ENCODE measurements at regions not wholly inside any gene's neighbourhood (a gene's known extent, or its start where the extent isn't known, plus 50 kb on each side); places are given as distances from the start of the nearest gene placed in this dataset.

DNA sequence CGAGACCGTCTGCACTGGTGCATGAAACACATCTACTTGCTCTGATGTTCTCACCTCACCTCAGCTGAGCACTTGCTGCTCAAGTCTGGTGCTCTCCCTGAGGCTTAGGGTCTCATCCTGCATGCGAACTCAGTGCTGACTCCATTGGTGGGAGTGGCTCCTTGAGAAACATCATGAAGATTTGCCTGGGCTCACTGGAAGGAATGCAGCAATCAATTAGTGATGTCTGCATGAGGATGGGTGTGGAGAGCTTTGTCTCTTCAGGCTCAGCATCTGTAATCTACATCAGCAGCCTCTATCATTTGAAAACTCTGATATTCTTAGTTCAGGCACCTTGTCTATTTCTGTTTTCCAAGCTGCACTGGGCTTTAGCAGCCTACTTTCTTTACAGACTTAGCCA is 204.4 kb downstream of the IRF8 start:
- H3K4me1 Mint-ChIP-seq: no peaks in the 10 kb centered on the region
- peaks cover 4% of the 10 kb centered on the region for H3K9me3 Mint-ChIP-seq
- ATAC-seq (ENCODE audit: low read depth) (no peak), DNase-seq (ENCODE audit: low spot score in 2 of 2) (no peak)
- no peak overlapping the region for H3K27ac Mint-ChIP-seq
- H3K4me3 Mint-ChIP-seq: no peak overlapping the region
- peaks cover 5% of the 10 kb centered on the region for H3K27me3 Mint-ChIP-seq
- H3K36me3 Mint-ChIP-seq: no peaks in the 10 kb centered on the region

GRCh38 chr16:86104537-86105048 is 205.6 kb downstream of the IRF8 start:
- DNase-seq (ENCODE audit: low spot score in 2 of 2) (no peak), ATAC-seq (ENCODE audit: low read depth) (no peak)
- peaks cover 5% of the 10 kb centered on the region for H3K27me3 Mint-ChIP-seq
- H3K9me3 Mint-ChIP-seq: peaks cover 4% of the 10 kb centered on the region
- no peak overlapping the region for H3K4me3 Mint-ChIP-seq
- no peak overlapping the region for H3K27ac Mint-ChIP-seq
- no peaks in the 10 kb centered on the region for H3K4me1 Mint-ChIP-seq
- H3K36me3 Mint-ChIP-seq: no peaks in the 10 kb centered on the region

DNA sequence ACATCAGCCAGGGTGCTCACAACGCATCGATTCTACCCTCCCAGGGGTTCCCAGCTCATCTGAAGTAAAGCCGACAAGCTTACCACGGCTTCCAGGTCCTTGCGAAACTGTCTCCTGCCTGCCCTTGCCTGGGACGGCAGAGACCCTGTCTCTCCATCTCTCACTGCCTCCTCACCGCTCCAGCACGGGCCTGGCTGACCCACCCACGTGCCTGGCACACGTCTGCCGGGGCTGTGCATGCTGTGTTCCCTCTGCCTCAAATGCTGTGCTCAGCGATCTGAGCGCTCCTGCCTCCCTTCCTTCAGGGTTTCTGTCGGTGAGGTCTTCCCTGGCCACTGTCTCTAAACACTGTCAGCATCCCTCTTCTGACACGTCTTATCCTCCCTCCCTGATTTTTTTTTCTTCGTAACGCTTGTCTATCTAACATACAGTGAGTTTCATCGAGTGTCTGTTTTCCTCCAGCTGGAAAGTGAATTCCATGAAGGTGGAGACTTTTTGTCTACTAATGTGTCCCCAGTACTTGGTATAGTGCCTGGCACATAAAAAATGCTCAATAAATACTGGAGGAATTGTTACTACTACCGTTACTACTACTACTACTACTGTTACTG is 208.4 kb downstream of the IRF8 start:
- peaks cover 1% of the 10 kb centered on the region for H3K9me3 Mint-ChIP-seq
- ATAC-seq (ENCODE audit: low read depth) (no peak), DNase-seq (ENCODE audit: low spot score in 2 of 2) (no peak)
- H3K4me1 Mint-ChIP-seq: no peaks in the 10 kb centered on the region
- H3K36me3 Mint-ChIP-seq: no peaks in the 10 kb centered on the region
- H3K4me3 Mint-ChIP-seq: no peak overlapping the region
- H3K27me3 Mint-ChIP-seq: peaks cover 1% of the 10 kb centered on the region
- H3K27ac Mint-ChIP-seq: no peak overlapping the region

DNA sequence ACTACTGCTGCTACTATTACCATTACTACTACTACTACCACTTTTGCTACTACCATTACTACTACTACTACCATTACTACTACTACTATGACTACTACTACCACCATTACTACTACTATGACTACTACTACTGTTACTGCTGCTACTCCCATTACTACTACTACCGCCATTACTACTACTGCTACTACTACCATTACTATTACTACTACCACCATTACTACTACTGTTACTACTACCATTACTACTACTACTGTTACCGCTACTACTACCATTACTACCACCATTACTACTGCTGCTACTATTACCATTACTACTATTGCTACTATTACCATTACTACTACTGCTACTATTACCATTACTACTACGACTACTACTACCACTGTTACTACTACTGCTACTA is 209.1 kb downstream of the IRF8 start:
- Mint-ChIP-seq H3K4me1 (no peaks in the 10 kb centered on the region), H3K36me3 (no peaks in the 10 kb centered on the region), H3K4me3 (no peak overlapping the region), H3K9me3 (no peaks in the 10 kb centered on the region), H3K27me3 (peaks cover 3% of the 10 kb centered on the region), H3K27ac (no peak overlapping the region)
- DNase-seq (ENCODE audit: low spot score in 2 of 2) (no peak), ATAC-seq (ENCODE audit: low read depth) (no peak)

- H3K4me1 Mint-ChIP-seq: no peaks in the 10 kb centered on the region
Observed at GRCh38 chr16:86110134-86110533, 211.2 kb downstream of the IRF8 start.

DNA sequence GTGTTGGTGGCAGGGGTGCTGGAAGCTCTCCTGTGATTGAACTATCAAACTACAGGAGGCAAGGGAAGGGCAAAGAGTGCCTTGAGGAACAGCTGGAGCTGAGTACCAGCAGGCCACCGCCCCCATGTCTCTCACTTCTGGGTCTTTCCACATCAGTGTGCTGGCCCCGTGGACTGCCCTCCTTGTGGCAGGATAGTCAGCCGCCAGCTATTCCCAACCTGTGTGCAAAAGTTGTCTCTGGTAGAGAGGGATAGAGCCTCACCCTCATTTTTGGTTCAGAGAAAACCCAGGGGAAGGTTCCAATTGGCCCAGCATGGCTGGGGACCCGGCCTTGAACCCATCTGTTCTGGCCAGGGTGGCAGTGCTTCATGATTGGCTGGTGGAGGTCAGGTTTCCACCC is 211.8 kb downstream of the IRF8 start:
- no peaks in the 10 kb centered on the region for H3K36me3 Mint-ChIP-seq
- no peak overlapping the region for H3K27ac Mint-ChIP-seq
- no peak for DNase-seq (ENCODE audit: low spot score in 2 of 2)
- H3K4me1 Mint-ChIP-seq: no peaks in the 10 kb centered on the region
- no peak overlapping the region for H3K4me3 Mint-ChIP-seq
- peaks cover 8% of the 10 kb centered on the region for H3K27me3 Mint-ChIP-seq
- ATAC-seq (ENCODE audit: low read depth): no peak
- H3K9me3 Mint-ChIP-seq: no peaks in the 10 kb centered on the region

More at GRCh38 chr16:86110134-86110533, 211.2 kb downstream of the IRF8 start:
- H3K36me3 Mint-ChIP-seq: no peaks in the 10 kb centered on the region
- DNase-seq (ENCODE audit: low spot score in 2 of 2) (no peak), ATAC-seq (ENCODE audit: low read depth) (no peak)
- H3K9me3 Mint-ChIP-seq: no peaks in the 10 kb centered on the region
- H3K4me3 Mint-ChIP-seq: no peak overlapping the region
- no peak overlapping the region for H3K27ac Mint-ChIP-seq
- peaks cover 7% of the 10 kb centered on the region for H3K27me3 Mint-ChIP-seq

DNA sequence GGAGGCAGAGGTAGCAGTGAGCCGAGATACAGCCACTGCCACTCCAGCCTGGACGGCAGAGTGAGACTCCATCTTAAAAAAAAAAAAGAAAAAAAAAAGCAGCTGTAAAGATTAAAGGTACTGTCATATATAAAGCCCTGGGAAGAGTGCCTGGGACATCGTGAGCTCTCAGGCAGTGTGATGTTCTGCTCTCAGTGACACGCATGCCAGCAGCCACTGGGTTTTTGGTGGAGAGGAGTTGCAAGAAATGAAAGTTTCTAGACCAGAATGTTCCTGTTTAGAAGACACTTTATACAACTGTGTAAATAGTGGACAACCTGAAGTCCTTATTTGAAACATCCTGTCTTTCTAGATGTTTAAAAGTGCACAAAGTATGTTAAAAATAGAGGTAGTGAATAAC is 213.2 kb downstream of the IRF8 start:
- peaks cover 12% of the 10 kb centered on the region for H3K27me3 Mint-ChIP-seq
- H3K27ac Mint-ChIP-seq: no peak overlapping the region
- H3K4me1 Mint-ChIP-seq: no peaks in the 10 kb centered on the region
- H3K9me3 Mint-ChIP-seq: no peaks in the 10 kb centered on the region
- DNase-seq (ENCODE audit: low spot score in 2 of 2) (no peak), ATAC-seq (ENCODE audit: low read depth) (no peak)
- no peak overlapping the region for H3K4me3 Mint-ChIP-seq
- no peaks in the 10 kb centered on the region for H3K36me3 Mint-ChIP-seq

- DNase-seq (ENCODE audit: low spot score in 2 of 2) (no peak), ATAC-seq (ENCODE audit: low read depth) (no peak)
- Mint-ChIP-seq H3K4me3 (no peak overlapping the region), H3K27me3 (peaks cover 27% of the 10 kb centered on the region), H3K27ac (no peak overlapping the region), H3K4me1 (peaks cover 3% of the 10 kb centered on the region), H3K9me3 (no peaks in the 10 kb centered on the region), H3K36me3 (no peaks in the 10 kb centered on the region)
Observed at GRCh38 chr16:86117235-86117634, 218.3 kb downstream of the IRF8 start.

GRCh38 chr16:86117756-86118155 is 218.8 kb downstream of the IRF8 start:
- Mint-ChIP-seq H3K9me3 (no peaks in the 10 kb centered on the region), H3K36me3 (no peaks in the 10 kb centered on the region), H3K27me3 (peaks cover 26% of the 10 kb centered on the region), H3K27ac (no peak overlapping the region), H3K4me1 (peaks cover 3% of the 10 kb centered on the region), H3K4me3 (no peak overlapping the region)
- ATAC-seq (ENCODE audit: low read depth) (no peak), DNase-seq (ENCODE audit: low spot score in 2 of 2) (no peak)

DNA sequence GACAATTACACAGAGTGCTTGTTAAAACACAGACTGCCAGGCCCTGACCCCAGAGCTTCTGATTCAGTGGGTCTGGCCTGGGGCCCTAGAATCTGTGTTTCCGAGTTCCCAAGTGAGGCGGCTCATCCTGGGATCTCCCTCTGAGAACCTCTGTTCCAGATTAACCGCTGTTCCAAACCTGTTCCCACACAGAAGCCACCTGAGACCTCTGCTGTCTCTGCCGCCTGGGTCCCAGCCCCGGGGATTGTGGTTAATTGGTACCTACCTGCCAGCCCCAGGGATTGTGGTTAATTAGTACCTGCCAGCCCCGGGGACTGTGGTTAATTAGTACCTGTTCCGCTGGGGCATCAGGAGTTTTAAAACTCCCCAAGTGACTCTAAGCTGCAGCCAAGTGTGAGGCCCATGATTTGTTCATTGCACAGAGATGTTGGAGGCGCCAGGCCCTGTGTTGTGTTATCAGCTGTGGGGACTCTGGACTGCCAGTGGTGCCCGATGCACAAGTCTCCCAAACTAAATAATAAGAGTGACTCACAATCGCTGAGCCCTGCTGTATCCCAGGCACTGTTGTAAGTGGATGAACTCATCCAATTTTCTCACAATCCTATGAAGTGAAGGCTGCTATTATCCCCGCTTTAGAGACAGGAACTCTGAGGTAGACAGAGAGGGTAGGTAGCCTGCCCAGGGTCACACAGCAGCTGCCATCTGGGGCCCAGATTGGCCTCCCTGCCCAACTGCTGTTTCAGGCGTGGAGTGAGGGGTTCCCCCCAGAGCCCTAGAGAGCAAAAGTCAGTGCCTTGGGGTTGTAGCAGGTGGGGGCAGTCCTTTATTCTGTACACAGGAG is 219.7 kb downstream of the IRF8 start:
- no peak overlapping the region for H3K4me3 Mint-ChIP-seq
- no peak for DNase-seq (ENCODE audit: low spot score in 2 of 2)
- ATAC-seq (ENCODE audit: low read depth): no peak
- H3K4me1 Mint-ChIP-seq: peaks cover 3% of the 10 kb centered on the region
- H3K27ac Mint-ChIP-seq: no peak overlapping the region
- H3K36me3 Mint-ChIP-seq: no peaks in the 10 kb centered on the region
- H3K9me3 Mint-ChIP-seq: no peaks in the 10 kb centered on the region
- H3K27me3 Mint-ChIP-seq: peaks cover 26% of the 10 kb centered on the region

- Mint-ChIP-seq H3K4me3 (no peak overlapping the region), H3K27me3 (peaks cover 21% of the 10 kb centered on the region), H3K36me3 (no peaks in the 10 kb centered on the region), H3K27ac (no peak overlapping the region), H3K4me1 (peaks cover 3% of the 10 kb centered on the region), H3K9me3 (no peaks in the 10 kb centered on the region)
- no peak for DNase-seq (ENCODE audit: low spot score in 2 of 2)
- no peak for ATAC-seq (ENCODE audit: low read depth)
Observed at GRCh38 chr16:86120201-86121192, 221.5 kb downstream of the IRF8 start.

DNA sequence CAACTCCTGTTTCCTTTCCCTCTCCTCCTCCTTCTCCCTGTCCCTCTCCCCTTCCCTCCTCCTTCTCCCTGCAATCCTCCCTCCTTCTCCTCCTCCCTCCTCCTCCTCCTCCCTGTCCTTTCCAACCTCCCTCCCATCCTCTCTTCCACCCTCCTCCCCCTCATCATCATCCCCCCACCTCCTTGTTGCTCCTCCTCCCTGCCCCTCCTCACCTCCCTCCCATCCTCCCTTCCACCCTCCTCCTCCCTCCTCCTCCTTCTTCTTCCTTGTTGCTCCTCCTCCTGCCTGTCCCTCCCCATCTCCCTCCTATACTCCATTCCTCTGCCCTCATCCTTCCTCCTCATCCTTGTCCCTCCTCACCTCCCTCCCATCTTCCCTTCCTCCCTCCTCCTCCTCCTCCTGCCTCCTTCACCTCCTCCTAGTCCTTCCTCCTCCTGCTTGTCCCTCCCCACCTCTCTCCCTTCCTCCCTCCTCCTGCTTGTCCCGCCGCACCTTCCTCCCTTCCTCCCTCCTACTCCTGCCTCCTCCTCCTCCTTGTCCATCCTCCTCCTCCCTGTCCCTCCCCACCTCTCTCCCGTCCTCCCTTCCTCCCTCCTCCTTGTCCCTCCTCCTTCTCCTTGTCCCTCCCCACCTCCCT is 222.5 kb downstream of the IRF8 start:
- H3K9me3 Mint-ChIP-seq: no peaks in the 10 kb centered on the region
- no peak overlapping the region for H3K4me3 Mint-ChIP-seq
- peaks cover 3% of the 10 kb centered on the region for H3K4me1 Mint-ChIP-seq
- no peak for ATAC-seq (ENCODE audit: low read depth)
- no peak overlapping the region for H3K27ac Mint-ChIP-seq
- no peak for DNase-seq (ENCODE audit: low spot score in 2 of 2)
- no peaks in the 10 kb centered on the region for H3K36me3 Mint-ChIP-seq
- H3K27me3 Mint-ChIP-seq: peaks cover 18% of the 10 kb centered on the region

DNA sequence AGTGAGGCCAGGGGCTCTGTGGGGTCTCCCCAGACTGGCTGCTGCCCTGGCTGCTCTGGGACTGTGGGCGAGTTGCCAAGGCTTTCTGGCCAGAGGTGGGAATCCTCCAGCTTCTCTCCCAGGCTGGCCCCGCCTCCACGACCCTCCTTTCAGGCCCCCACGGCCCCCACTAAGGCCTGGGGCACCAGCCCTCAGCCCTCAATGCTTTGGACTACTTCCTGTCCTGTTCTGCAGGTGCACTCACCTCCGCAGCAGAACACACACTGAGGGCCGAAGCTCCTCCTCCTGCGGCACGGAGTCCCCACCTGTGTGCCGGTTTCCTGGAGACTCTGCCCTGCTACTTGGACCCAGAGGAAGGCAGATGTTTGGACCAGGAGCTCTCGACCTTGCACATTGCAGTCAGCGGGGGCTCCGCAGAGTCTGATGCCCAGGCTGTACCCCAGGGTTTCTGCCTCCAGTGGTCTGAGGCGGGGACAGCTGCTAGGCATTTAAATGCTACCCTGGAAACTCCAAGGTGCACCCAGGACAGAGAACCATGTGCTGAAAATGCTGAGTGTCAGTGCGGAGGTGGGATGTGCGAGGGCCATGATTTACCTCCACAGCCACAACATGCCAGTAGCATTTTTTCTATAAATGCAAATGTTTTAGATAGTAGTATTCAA is 223.8 kb downstream of the IRF8 start:
- Mint-ChIP-seq H3K27me3 (peaks cover 15% of the 10 kb centered on the region), H3K27ac (no peak overlapping the region), H3K4me1 (peaks cover 3% of the 10 kb centered on the region), H3K4me3 (no peak overlapping the region), H3K9me3 (no peaks in the 10 kb centered on the region), H3K36me3 (no peaks in the 10 kb centered on the region)
- ATAC-seq (ENCODE audit: low read depth) (no peak), DNase-seq (ENCODE audit: low spot score in 2 of 2) (no peak)

Measured in memory B cell (primary cell).